Activated naive CD4-positive, alpha-beta T cell treated with anti-CD3 and anti-CD28 coated beads for 36 hours (primary cell): ENCODE measurements at regions not wholly inside any gene's neighbourhood (a gene's known extent, or its start where the extent isn't known, plus 50 kb on each side); places are given as distances from the start of the nearest gene placed in this dataset.
"Not testable (repeated sequence)": the region's sequence is repeated elsewhere in the genome, so short reads cannot be mapped to it uniquely, and the experiment has no call there.

Source experiments
- CTCF ChIA-PET: fragments of 350-600 bp; sonication (Branson Sonifier 250); formaldehyde crosslinking; loops from one replicate; lab custom pipeline; 2021; ENCODE audit warnings: antibody characterized with exemption; lab: Charles Lee
- DNase-seq: peaks from one replicate; pipeline ENCODE4 v3.0.0-alpha.2; 2020
- H3K27ac Mint-ChIP-seq: one replicate; pipeline ENCODE4 v1.8.0; 2021; ENCODE audit warnings: mild to moderate bottlenecking, mixed read lengths
- H3K27me3 Mint-ChIP-seq: one replicate; pipeline ENCODE4 v1.8.0; 2021; ENCODE audit warnings: low read depth, mixed read lengths
- H3K36me3 Mint-ChIP-seq: one replicate; pipeline ENCODE4 v1.8.0; 2021; ENCODE audit warnings: low read depth, mixed read lengths
- H3K4me1 Mint-ChIP-seq: one replicate; pipeline ENCODE4 v1.8.0; 2021; ENCODE audit warnings: low read depth, mixed read lengths
- H3K4me3 Mint-ChIP-seq: one replicate; pipeline ENCODE4 v1.8.0; 2021; ENCODE audit warnings: mild to moderate bottlenecking, moderate library complexity, mixed read lengths
- H3K9me3 Mint-ChIP-seq: one replicate; pipeline ENCODE4 v1.8.0; 2021; ENCODE audit warnings: mixed read lengths
- intact Hi-C: fragments of 100-400 bp; cut with micrococcal nuclease; formaldehyde crosslinking; loops from one replicate; pipeline ENCODE4 v1.15.1; 2023

DNA sequence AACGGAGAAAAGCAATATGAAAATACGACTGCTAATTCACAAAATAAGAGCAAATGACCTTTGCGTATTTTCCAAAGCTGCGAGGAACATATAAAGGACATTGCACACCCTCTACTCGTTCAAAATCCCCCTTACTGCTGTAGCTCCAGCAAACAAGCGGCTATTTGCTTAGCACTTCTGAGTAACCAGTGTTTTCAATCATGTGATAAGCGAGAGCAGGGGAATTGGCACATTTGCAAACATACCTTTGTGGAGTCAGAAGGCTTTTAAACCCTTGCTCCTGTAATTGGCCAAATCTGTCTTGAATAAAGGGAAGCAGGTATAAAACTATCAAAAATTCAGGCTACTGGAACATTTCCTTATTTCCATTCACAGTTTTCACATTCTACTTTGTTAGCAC, 610.2 kb downstream of the UBE2NL start:
- no peak for DNase-seq
- H3K4me1 Mint-ChIP-seq: no peaks in the 10 kb centered on the region
- CTCF ChIA-PET: no interaction called here
- H3K27ac Mint-ChIP-seq: no peak overlapping the region
- peaks cover 1% of the 10 kb centered on the region for H3K9me3 Mint-ChIP-seq
- H3K27me3 Mint-ChIP-seq: no peaks in the 10 kb centered on the region
- intact Hi-C loops: no loop called here
- no peak overlapping the region for H3K4me3 Mint-ChIP-seq
- no peaks in the 10 kb centered on the region for H3K36me3 Mint-ChIP-seq

DNA sequence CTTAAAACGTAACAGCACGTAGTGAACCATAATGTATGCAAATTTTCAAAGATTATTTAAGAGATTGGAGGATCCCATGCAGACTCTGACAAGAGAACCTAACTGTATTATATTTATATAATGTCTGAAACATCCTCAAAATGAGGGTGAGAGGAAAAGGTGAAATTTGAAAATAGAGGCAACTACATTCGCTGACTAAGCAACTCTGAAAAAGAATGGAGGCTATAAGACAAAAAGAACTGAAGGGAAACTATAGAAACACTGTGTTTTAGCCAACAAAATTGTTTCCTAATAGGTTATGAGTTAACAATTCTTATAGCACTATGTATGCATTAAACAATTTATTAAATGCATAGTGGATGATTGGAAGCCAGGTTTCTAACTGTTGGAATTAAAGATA, 648.0 kb downstream of the UBE2NL start:
- CTCF ChIA-PET: no interaction called here
- Mint-ChIP-seq H3K36me3 (no peaks in the 10 kb centered on the region), H3K4me3 (no peak overlapping the region), H3K27me3 (no peaks in the 10 kb centered on the region), H3K4me1 (no peaks in the 10 kb centered on the region), H3K9me3 (peaks cover 9% of the 10 kb centered on the region), H3K27ac (no peak overlapping the region)
- intact Hi-C loops: no loop called here
- DNase-seq: no peak

DNA sequence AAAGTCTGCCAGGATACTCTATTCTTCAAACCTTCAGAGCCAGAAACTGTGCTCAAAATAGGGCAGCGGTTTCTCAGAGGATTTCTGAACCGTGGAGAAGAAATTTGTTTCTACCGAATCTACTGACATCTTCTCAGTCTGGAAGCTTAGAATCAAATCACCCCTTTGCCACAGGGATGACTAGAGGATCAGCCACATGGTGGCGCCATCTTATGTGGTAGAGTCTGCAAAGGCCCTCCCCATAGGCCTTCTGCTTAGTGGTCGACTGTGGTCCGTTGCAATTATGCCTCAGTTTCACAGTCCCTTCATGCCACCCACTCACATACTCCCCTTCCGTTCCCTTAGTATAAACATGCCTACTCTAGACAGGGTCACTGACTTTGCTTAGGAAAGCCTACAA, 680.7 kb upstream of the SPANXN1 start:
- intact Hi-C loops: no loop called here
- no peaks in the 10 kb centered on the region for H3K27me3 Mint-ChIP-seq
- no peak overlapping the region for H3K4me3 Mint-ChIP-seq
- CTCF ChIA-PET: no interaction called here
- no peaks in the 10 kb centered on the region for H3K4me1 Mint-ChIP-seq
- H3K27ac Mint-ChIP-seq: no peak overlapping the region
- no peaks in the 10 kb centered on the region for H3K36me3 Mint-ChIP-seq
- peaks cover 2% of the 10 kb centered on the region for H3K9me3 Mint-ChIP-seq
- DNase-seq: no peak

DNA sequence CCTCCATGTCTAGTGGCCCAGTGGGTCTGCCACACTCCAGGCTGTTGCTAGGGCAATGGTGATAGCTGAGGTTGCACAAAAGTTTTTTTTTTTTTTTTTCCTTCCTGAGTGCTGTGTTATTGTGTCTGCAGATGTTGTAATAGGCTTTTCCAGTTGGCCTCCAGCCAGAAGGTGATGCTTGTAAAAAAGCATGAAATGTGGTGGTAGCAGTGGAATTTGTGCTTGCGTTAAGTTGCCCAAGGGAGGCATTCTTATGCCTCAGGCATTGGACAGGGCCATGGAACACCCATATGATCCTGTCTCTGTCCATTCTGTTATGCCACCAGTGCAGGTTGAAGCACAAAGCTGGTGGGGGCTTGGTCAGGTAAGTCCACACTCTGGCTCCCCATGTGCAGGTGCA, 660.5 kb upstream of the SPANXN1 start:
- CTCF ChIA-PET: no interaction called here
- no peak for DNase-seq
- H3K36me3 Mint-ChIP-seq: no peaks in the 10 kb centered on the region
- peaks cover 4% of the 10 kb centered on the region for H3K9me3 Mint-ChIP-seq
- no peaks in the 10 kb centered on the region for H3K27me3 Mint-ChIP-seq
- H3K27ac Mint-ChIP-seq: no peak overlapping the region
- no peak overlapping the region for H3K4me3 Mint-ChIP-seq
- H3K4me1 Mint-ChIP-seq: no peaks in the 10 kb centered on the region
- intact Hi-C loops: no loop called here

DNA sequence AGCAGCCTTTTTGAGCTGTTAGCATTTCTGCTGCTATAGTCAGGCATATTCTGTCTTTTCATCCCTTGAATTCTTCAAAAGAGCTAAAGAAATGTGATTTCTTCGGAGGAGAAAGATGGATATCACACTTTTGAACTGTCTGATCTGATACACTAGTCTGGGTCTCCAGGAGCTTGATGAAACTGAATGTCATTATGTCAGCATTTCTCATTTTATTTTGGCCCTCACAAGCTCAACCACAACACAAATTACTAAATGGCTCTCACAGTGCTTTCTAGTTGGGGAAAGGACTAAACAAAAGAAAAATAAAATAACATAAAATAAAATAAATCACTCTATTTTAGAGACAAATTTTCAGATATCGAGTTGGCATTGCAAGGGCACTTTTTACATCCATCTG, 655.3 kb upstream of the SPANXN1 start:
- intact Hi-C loops: no loop called here
- Mint-ChIP-seq H3K4me1 (no peaks in the 10 kb centered on the region), H3K36me3 (no peaks in the 10 kb centered on the region), H3K4me3 (no peak overlapping the region), H3K9me3 (peaks cover 2% of the 10 kb centered on the region), H3K27ac (no peak overlapping the region), H3K27me3 (no peaks in the 10 kb centered on the region)
- CTCF ChIA-PET: no interaction called here
- DNase-seq: no peak

DNA sequence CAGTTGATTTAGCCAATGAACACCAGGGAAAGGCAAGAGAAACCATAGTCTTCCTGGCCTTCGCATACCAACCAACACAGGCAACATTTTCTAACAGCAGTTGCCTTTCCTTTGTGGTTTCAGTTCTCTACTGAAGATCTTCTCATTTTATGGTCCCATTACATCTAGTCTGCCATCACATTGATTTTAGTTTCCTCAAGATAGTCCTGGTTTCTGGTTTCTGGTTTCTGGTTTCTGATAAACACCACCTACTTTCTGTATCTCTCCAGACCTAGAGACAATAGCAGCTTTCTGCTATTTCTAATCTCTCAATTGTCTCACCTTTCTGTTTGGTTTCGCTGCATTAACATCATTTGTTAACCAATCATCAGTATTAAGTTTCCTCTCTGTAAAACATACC, 646.3 kb upstream of the SPANXN1 start:
- Mint-ChIP-seq H3K9me3 (peaks cover 1% of the 10 kb centered on the region), H3K27ac (no peak overlapping the region), H3K4me1 (no peaks in the 10 kb centered on the region), H3K36me3 (no peaks in the 10 kb centered on the region), H3K27me3 (no peaks in the 10 kb centered on the region), H3K4me3 (no peak overlapping the region)
- CTCF ChIA-PET: no interaction called here
- no peak for DNase-seq
- intact Hi-C loops: no loop called here

DNA sequence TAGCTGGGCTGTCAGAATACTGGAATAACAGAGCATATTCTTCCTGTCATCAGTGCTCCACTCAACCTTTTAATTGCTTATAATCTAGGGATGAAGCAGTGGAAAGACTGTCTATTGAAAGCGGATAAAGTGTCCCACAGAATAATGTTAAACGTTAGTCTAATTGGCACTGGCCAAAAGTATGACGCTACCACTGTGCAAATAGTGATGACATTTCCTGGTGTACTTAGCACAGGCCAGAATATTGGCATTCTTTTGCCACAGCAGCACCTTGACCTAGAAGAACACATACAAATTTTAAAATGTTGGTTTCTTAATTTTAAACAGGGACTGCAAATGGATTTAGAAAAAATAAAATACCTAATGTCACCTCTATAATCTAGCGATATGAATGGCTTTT, 635.2 kb upstream of the SPANXN1 start:
- Mint-ChIP-seq H3K27me3 (no peaks in the 10 kb centered on the region), H3K9me3 (no peaks in the 10 kb centered on the region), H3K36me3 (no peaks in the 10 kb centered on the region), H3K4me3 (no peak overlapping the region), H3K27ac (no peak overlapping the region), H3K4me1 (no peaks in the 10 kb centered on the region)
- intact Hi-C loops: no loop called here
- no peak for DNase-seq
- CTCF ChIA-PET: no interaction called here

DNA sequence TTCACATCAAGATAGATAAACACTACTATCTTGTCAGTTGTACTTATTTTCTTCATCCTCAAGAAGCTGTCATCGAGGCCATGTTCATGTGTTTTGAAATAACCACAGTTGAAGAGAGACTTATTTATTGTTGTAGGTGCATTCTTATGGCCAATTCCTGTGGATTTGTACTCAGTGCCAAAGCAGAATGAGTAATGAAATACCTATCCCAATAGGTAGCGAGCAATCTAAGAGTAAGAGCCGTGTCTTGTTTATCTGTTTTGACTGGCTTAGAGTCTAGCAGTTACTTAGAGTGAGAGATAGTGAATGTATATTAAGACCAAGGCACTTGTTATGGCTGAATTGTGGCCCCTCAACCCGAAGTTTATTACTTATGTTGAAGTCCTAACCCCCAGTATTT, 631.0 kb upstream of the SPANXN1 start:
- no peak for DNase-seq
- Mint-ChIP-seq H3K36me3 (no peaks in the 10 kb centered on the region), H3K27me3 (no peaks in the 10 kb centered on the region), H3K9me3 (peaks cover 2% of the 10 kb centered on the region), H3K4me3 (no peak overlapping the region), H3K27ac (no peak overlapping the region), H3K4me1 (no peaks in the 10 kb centered on the region)
- intact Hi-C loops: no loop called here
- CTCF ChIA-PET: interaction anchor here (0.6 kb wide), 1 partner anchor 689 kb away, joined by 6 read pairs; no protein-coding TSS in a partner anchor

DNA sequence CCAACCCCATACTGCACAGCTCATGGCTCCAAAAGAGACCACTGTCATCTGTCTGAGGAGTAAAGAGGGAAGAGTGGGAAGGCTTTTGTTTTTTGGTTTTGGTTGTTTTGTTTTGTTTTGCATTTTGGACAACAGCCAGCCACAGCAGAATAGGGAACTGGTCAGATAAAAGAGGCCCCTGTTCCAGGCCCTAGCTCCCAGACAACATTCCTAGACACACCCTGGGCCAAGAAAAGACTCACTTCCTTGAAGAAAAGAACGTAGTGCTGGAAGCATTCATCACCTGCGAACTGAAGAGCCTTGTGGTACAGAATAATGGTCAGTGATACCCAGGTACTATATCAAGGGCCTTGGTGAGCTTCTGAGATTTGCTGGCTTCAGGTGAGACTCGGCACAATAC, 619.4 kb upstream of the SPANXN1 start:
- intact Hi-C loops: no loop called here
- Mint-ChIP-seq H3K4me3 (no peak overlapping the region), H3K4me1 (no peaks in the 10 kb centered on the region), H3K27ac (no peak overlapping the region), H3K9me3 (no peaks in the 10 kb centered on the region), H3K36me3 (no peaks in the 10 kb centered on the region), H3K27me3 (no peaks in the 10 kb centered on the region)
- CTCF ChIA-PET: no interaction called here
- no peak for DNase-seq

DNA sequence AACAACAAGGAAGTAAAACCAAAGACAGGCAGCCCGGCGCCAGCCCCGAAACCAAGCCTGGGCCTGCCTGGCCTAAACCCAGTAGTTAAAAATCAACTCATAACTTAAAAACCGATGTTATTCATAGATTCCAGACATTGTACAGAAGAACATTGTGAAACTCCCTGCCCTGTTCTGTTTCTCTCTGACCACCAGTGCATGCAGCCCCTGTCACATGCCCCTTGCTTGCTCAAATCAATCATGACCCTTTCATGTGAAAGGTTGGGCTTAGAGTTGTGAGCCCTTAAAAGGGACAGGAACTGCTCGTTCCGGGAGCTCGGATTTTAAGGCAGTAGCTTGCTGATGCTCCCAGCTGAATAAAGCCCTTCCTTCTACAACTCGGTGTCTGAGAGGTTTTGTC, 612.9 kb upstream of the SPANXN1 start:
- H3K27me3 Mint-ChIP-seq, CTCF ChIA-PET: not testable (repeated sequence)

DNA sequence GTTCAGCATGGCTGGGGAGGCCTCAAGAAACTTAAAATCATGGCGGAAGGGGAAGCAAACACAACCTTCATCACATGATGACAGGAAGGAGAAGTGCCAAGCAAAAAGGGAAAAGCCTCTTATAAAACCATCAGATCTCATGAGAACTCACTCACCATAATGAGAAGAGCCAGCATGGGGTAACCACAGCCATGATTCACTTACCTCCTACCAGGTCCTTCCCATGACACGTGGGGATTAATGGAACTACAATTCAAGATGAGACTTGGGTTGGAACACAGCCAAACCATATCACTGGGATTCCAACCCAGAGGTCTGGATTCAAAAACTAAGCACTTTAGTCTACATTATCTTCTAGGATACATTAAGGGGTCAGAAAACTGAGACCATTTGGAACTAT, 609.6 kb upstream of the SPANXN1 start:
- no peaks in the 10 kb centered on the region for H3K27me3 Mint-ChIP-seq
- no peaks in the 10 kb centered on the region for H3K36me3 Mint-ChIP-seq
- no peak overlapping the region for H3K27ac Mint-ChIP-seq
- no peaks in the 10 kb centered on the region for H3K4me1 Mint-ChIP-seq
- H3K9me3 Mint-ChIP-seq: peaks cover 5% of the 10 kb centered on the region
- CTCF ChIA-PET: no interaction called here
- intact Hi-C loops: no loop called here
- no peak overlapping the region for H3K4me3 Mint-ChIP-seq
- DNase-seq: no peak

More for the DNA sequence above, 612.9 kb upstream of the SPANXN1 start:
- H3K27ac Mint-ChIP-seq, intact Hi-C loops, H3K4me1 Mint-ChIP-seq, H3K36me3 Mint-ChIP-seq, H3K4me3 Mint-ChIP-seq, DNase-seq, H3K9me3 Mint-ChIP-seq: not testable (repeated sequence)

DNA sequence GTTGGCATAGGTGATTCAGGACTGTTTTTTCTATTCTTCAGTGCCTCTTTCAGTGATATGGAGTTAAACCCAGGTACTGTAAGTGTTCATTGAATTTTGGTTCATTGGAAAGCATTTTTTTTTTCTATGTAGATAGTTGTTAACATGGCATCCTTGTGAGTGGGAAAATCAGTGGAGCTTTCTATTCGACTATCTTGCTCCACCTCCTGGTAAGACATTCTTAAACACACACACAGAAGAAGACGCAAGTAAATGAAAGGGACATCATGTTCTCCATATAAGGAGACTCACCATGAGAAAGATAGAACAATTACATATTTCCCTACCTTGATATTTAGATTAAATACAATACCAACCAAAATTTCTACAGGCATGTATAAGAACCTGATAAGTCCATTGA, 598.5 kb upstream of the SPANXN1 start:
- no peaks in the 10 kb centered on the region for H3K9me3 Mint-ChIP-seq
- no peak overlapping the region for H3K4me3 Mint-ChIP-seq
- DNase-seq: no peak
- H3K27ac Mint-ChIP-seq: no peak overlapping the region
- intact Hi-C loops: no loop called here
- H3K4me1 Mint-ChIP-seq: no peaks in the 10 kb centered on the region
- H3K36me3 Mint-ChIP-seq: no peaks in the 10 kb centered on the region
- H3K27me3 Mint-ChIP-seq: no peaks in the 10 kb centered on the region
- CTCF ChIA-PET: no interaction called here

DNA sequence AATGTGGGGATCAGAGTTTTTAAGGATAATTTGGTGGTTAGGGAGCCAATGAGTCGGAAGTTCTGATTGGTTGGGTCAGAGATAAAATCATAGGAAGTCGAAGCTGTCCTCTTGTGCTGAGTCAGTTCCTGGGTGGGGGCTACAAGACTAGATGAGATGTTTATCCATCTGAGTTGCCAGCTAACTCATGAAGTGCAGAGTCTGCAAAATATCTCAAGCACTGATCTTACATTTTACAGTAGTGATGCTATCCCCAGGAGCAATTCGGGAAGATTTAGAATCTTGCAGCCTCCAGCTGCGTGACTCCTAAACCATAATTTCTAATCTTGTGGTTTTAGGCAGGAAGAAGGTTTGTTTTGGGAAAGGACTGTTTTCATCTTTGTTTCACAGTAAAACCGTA, 565.8 kb upstream of the SPANXN1 start:
- CTCF ChIA-PET: no interaction called here
- Mint-ChIP-seq H3K4me3 (no peak overlapping the region), H3K27ac (no peak overlapping the region), H3K27me3 (no peaks in the 10 kb centered on the region), H3K9me3 (no peaks in the 10 kb centered on the region), H3K4me1 (no peaks in the 10 kb centered on the region), H3K36me3 (no peaks in the 10 kb centered on the region)
- DNase-seq: no peak
- intact Hi-C loops: no loop called here

DNA sequence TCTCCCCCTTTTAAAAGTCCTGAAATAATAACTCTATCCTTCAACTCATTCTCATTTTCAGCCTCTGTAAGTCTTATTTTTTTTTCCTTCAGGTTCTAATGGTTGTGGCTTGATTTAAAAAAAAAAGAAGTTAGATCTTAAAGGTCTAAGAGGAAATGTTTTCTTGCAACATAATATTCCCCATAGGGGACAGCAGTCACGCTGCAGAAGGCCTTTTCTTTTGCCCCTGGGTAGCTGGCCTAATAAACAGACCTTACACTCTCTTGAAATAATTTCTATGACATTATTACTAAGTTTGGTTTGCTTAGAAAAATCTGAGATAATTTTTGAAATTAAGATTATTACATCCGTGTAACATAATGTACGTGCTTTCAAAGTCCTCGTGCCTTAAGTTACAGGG, 564.1 kb upstream of the SPANXN1 start:
- no peak for DNase-seq
- Mint-ChIP-seq H3K4me3 (no peak overlapping the region), H3K36me3 (no peaks in the 10 kb centered on the region), H3K4me1 (no peaks in the 10 kb centered on the region), H3K9me3 (no peaks in the 10 kb centered on the region), H3K27ac (no peak overlapping the region), H3K27me3 (no peaks in the 10 kb centered on the region)
- intact Hi-C loops: no loop called here
- CTCF ChIA-PET: interaction anchor here (0.6 kb wide), 1 partner anchor 252 kb away, joined by 4 read pairs; no protein-coding TSS in a partner anchor
